HCT116 (cell line): ENCODE measurements at regions not wholly inside any gene's neighbourhood (a gene's known extent, or its start where the extent isn't known, plus 50 kb on each side); places are given as distances from the start of the nearest gene placed in this dataset.

ENCODE experiments used
- ATAC-seq: fragments of 200-7000 bp; cut with Tn5 transposase; 2 replicates; pipeline ENCODE4 v1.9.1; 2020; ENCODE audit warnings: mild to moderate bottlenecking, moderate library complexity
- BruUV-seq: library from RNA; stranded (reverse); fragments of 400-500 nt; replicated peaks from 2 replicates; lab custom pipeline; 2021; lab: Mats Ljungman, UMichigan
- CTCF ChIA-PET: fragments of 300-600 bp; sonication (Branson Sonifier 250); formaldehyde crosslinking; loops from one replicate; lab custom pipeline; 2021; ENCODE audit warnings: antibody characterized with exemption; lab: Charles Lee
- POLR2A ChIA-PET: fragments of 300-600, 350-600 bp; sonication (Branson Sonifier 250); formaldehyde crosslinking; loops from one replicate; lab custom pipeline; 2021; ENCODE audit warnings: antibody characterized with exemption; lab: Charles Lee
- RAD21 ChIA-PET, 2 experiments: fragments of 300-600 bp; sonication (Branson Sonifier 250); formaldehyde crosslinking; loops; one replicate each; lab custom pipeline; 2023; ENCODE audit warnings: low total read pairs in 2 of 2; ENCODE audit not compliant: uncharacterized antibody in 2 of 2, unreplicated experiment in 2 of 2, low non-redundant PET in 1 of 2; lab: Charles Lee
- DNase-seq: peaks from one replicate; pipeline ENCODE4 v3.0.0-alpha.2; 2010; ENCODE audit warnings: low read depth, low spot score
- H2AFZ ChIP-seq: fragments of 200-600 bp; shearing (Covaris generic), sonication (generic); 2 replicates; pipeline ENCODE4 v1.6.1; 2017; ENCODE audit warnings: low read depth, mixed run types, mixed read lengths, antibody characterized with exemption, low read length; ENCODE audit not compliant: poor library complexity, severe bottlenecking
- H3K27ac ChIP-seq: 2 replicates; pipeline ENCODE4 v1.5.1; 2012; ENCODE audit warnings: low read depth, low read length
- H3K27me3 ChIP-seq: fragments of 200-600 bp; sonication (generic); 2 replicates; pipeline ENCODE4 v1.6.1; 2016; ENCODE audit warnings: mixed run types, low read length, mixed read lengths; ENCODE audit not compliant: insufficient read depth
- H3K36me3 ChIP-seq, 2 experiments: fragments of 200-500 bp in 1 of 2; fragments of 200-600 bp in 1 of 2; sonication (Bioruptor generic) in 1 of 2; sonication (generic) in 1 of 2; 2 replicates each; pipeline versions ENCODE4 v1.5.1 to v1.6.1; 2014 to 2016; ENCODE audit warnings: low read length in 2 of 2, inconsistent platforms in 1 of 2, mixed read lengths in 1 of 2, mixed run types in 1 of 2; ENCODE audit not compliant: insufficient read depth in 2 of 2, control insufficient read depth in 1 of 2
- H3K4me1 ChIP-seq, 2 experiments: fragments of 200-600 bp in 1 of 2; sonication (generic) in 1 of 2; 2 replicates each; pipeline versions ENCODE4 v1.5.1 to v1.6.1; 2012 to 2017; ENCODE audit warnings: low read length in 2 of 2, inconsistent platforms in 1 of 2, mild to moderate bottlenecking in 1 of 2, mixed read lengths in 1 of 2, mixed run types in 1 of 2, moderate library complexity in 1 of 2; ENCODE audit not compliant: insufficient read depth in 2 of 2, control insufficient read depth in 1 of 2
- H3K4me2 ChIP-seq: fragments of 200-600 bp; sonication (generic); 2 replicates; pipeline ENCODE4 v1.6.1; 2017; ENCODE audit warnings: mixed run types, low read length, mixed read lengths
- H3K4me3 ChIP-seq, 2 experiments: fragments of 200-600 bp in 1 of 2; sonication (generic) in 1 of 2; replicated peaks in 1 of 2; 2 replicates each; pipeline ENCODE4 v1.5.1; 2011 to 2016; ENCODE audit warnings: low read length in 2 of 2, control low read depth in 1 of 2, low read depth in 1 of 2, mild to moderate bottlenecking in 1 of 2, mixed read lengths in 1 of 2, mixed run types in 1 of 2
- H3K79me2 ChIP-seq: fragments of 200-600 bp; sonication (generic); 2 replicates; pipeline ENCODE4 v1.6.1; 2017; ENCODE audit warnings: mild to moderate bottlenecking, mixed run types, low read length, moderate library complexity, mixed read lengths; ENCODE audit not compliant: insufficient read depth
- H3K9ac ChIP-seq: fragments of 200-600 bp; sonication (generic); 2 replicates; pipeline ENCODE4 v1.6.1; 2016; ENCODE audit warnings: low read length, mixed read lengths
- H3K9me2 ChIP-seq: fragments of 200-600 bp; sonication (generic), shearing (Covaris generic); 2 replicates; pipeline ENCODE4 v1.6.1; 2017; ENCODE audit warnings: mixed run types, mild to moderate bottlenecking, moderate library complexity; ENCODE audit not compliant: insufficient read depth
- H3K9me3 ChIP-seq, 2 experiments: fragments of 200-500 bp in 1 of 2; fragments of 200-600 bp in 1 of 2; sonication (Bioruptor generic) in 1 of 2; sonication (generic) in 1 of 2; 2 replicates each; pipeline ENCODE4 v1.6.1; 2014 to 2017; ENCODE audit warnings: low read length in 2 of 2, mixed read lengths in 2 of 2, inconsistent platforms in 1 of 2, low read depth in 1 of 2, mild to moderate bottlenecking in 1 of 2, mixed run types in 1 of 2, moderate library complexity in 1 of 2; ENCODE audit not compliant: control insufficient read depth in 1 of 2, insufficient read depth in 1 of 2
- H4K20me1 ChIP-seq: fragments of 200-600 bp; sonication (generic), shearing (Covaris generic); 2 replicates; pipeline ENCODE4 v1.6.1; 2017; ENCODE audit warnings: mixed run types, mild to moderate bottlenecking, moderate library complexity; ENCODE audit not compliant: insufficient read depth
- CTCF ChIP-seq, 3 experiments: fragments of 200-600 bp in 1 of 3; sonication (generic) in 1 of 3; IDR thresholded peaks in 2 of 3; conservative IDR thresholded peaks in 1 of 3; 2 replicates each; pipeline ENCODE4 v1.5.1; 2012 to 2017; ENCODE audit warnings: low read depth in 2 of 3, low read length in 2 of 3, antibody characterized with exemption in 1 of 3, borderline replicate concordance in 1 of 3, control low read depth in 1 of 3, mild to moderate bottlenecking in 1 of 3, mixed read lengths in 1 of 3, mixed run types in 1 of 3, moderate library complexity in 1 of 3; ENCODE audit not compliant: insufficient read depth in 1 of 3
- ELF1 ChIP-seq: IDR thresholded peaks from 2 replicates; pipeline ENCODE4 v1.6.1; 2012; ENCODE audit warnings: low read depth, borderline replicate concordance
- EZH2phosphoT487 ChIP-seq: fragments of 200-600 bp; IDR thresholded peaks from 2 replicates; pipeline ENCODE4 v1.6.1; 2018; ENCODE audit warnings: antibody characterized with exemption, borderline replicate concordance
- FOSL1 ChIP-seq: IDR thresholded peaks from 2 replicates; pipeline ENCODE4 v1.6.1; 2012; ENCODE audit warnings: low read depth
- JUND ChIP-seq: IDR thresholded peaks from 2 replicates; pipeline ENCODE4 v1.6.1; 2012
- MAX ChIP-seq: IDR thresholded peaks from 2 replicates; pipeline ENCODE4 v1.6.1; 2012
- ZNF274 ChIP-seq: fragments of 200-500 bp; sonication (Bioruptor generic); IDR thresholded peaks from 2 replicates; pipeline ENCODE4 v1.6.1; 2014; ENCODE audit warnings: mild to moderate bottlenecking, low read depth, low read length, inconsistent platforms
- intact Hi-C: fragments of 100-400 bp; cut with micrococcal nuclease; formaldehyde crosslinking; loops from 2 replicates; pipeline ENCODE4 v1.10.0; 2022

DNA sequence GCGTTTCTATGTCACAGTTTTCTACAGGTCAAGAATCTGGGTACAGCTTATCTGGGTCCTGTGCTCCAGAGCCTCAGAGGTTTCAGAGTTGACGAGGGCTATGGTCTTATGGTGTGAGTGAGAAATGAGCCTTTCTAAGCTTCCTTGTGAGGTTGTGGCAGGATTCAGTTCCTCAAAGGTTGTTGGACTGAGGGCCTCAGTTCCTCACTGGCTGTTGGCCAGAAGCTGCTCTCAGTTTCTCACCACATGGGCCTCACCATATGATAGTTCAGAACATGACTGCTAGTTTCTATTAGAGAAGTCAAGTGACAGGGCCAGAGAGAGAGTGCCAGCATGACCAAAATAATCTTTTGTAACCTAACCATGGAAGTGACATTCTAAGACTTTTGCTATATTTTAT lies 96.1 kb downstream of the NUS1 start:
- intact Hi-C loops: no loop called here
- Histone ChIP-seq H3K36me3 (no peaks in the 10 kb centered on the region), H2AFZ (no peak overlapping the region), H3K27ac (no peak overlapping the region), H3K9me3 (no peaks in the 10 kb centered on the region), H3K4me2 (no peak overlapping the region), H3K79me2 (no peaks in the 10 kb centered on the region), H4K20me1 (no peaks in the 10 kb centered on the region), H3K4me1 (no peaks in the 10 kb centered on the region), H3K27me3 (no peaks in the 10 kb centered on the region), H3K9ac (no peak overlapping the region), H3K4me3 (no peak overlapping the region), H3K9me2 (no peaks in the 10 kb centered on the region)
- ATAC-seq (no peak), DNase-seq (no peak)
- ChIA-PET CTCF (no interaction called here), POLR2A (no interaction called here), RAD21 (no interaction called here)
- TF ChIP-seq JUND: no peak
- TF ChIP-seq ZNF274: no peak
- TF ChIP-seq ELF1: no peak
- no peak for TF ChIP-seq EZH2phosphoT487
- TF ChIP-seq CTCF (IDR thresholded peaks at IDR 0.05 in 2 of 3, conservative IDR thresholded peaks at IDR 0.05 in 1 of 3; ENCODE audit: borderline replicate concordance in 1 of 3, insufficient read depth in 1 of 3, low read depth in 2 of 3, low read length in 2 of 3): no peak
- no peak for TF ChIP-seq MAX
- BruUV-seq: no TSS peak

GRCh38 chr6:117776441-117776840 lies 101.2 kb downstream of the NUS1 start:
- no TSS peak for BruUV-seq
- ATAC-seq (peak; percentile 80), DNase-seq (no peak)
- ChIA-PET CTCF (interaction anchor here (1.0 to 1.2 kb wide), 2 partner anchors 17 to 327 kb away, joined by 3 read pairs; no protein-coding TSS in a partner anchor), RAD21 (no interaction called here), POLR2A (no interaction called here)
- Histone ChIP-seq H3K36me3 (no peaks in the 10 kb centered on the region), H3K9ac (no peak overlapping the region), H3K9me3 (no peaks in the 10 kb centered on the region), H3K4me3 (no peak overlapping the region), H3K4me2 (no peak overlapping the region), H4K20me1 (no peaks in the 10 kb centered on the region), H3K27me3 (no peaks in the 10 kb centered on the region), H2AFZ (no peak overlapping the region), H3K4me1 (no peaks in the 10 kb centered on the region), H3K9me2 (no peaks in the 10 kb centered on the region), H3K27ac (no peak overlapping the region), H3K79me2 (no peaks in the 10 kb centered on the region)
- TF ChIP-seq CTCF (IDR thresholded peaks at IDR 0.05 in 2 of 3, conservative IDR thresholded peaks at IDR 0.05 in 1 of 3; ENCODE audit: borderline replicate concordance in 1 of 3, insufficient read depth in 1 of 3, low read depth in 2 of 3, low read length in 2 of 3) (peak in 2 of 3 experiments; percentile 38 to 42; a peak in 4 of 6 replicates), FOSL1 (no peak)
- intact Hi-C loops: no loop called here
